BE2C (cell line): ENCODE measurements at regions not wholly inside any gene's neighbourhood (a gene's known extent, or its start where the extent isn't known, plus 50 kb on each side); places are given as distances from the start of the nearest gene placed in this dataset.

ENCODE experiments used
- DNase-seq: peaks from one replicate; pipeline ENCODE4 v3.0.0-alpha.2; 2020
- H3K27me3 ChIP-seq: fragments of 250-450 bp; sonication (Bioruptor Pico); 2 replicates; pipeline ENCODE4 v1.5.1; 2020; ENCODE audit warnings: mild to moderate bottlenecking
- H3K36me3 ChIP-seq: fragments of 250-450 bp; sonication (Bioruptor Pico); 2 replicates; pipeline ENCODE4 v1.5.1; 2020; ENCODE audit warnings: mild to moderate bottlenecking
- H3K4me1 ChIP-seq: fragments of 250-450 bp; sonication (Bioruptor Pico); 2 replicates; pipeline ENCODE4 v1.5.1; 2020
- H3K4me3 ChIP-seq: 2 replicates; pipeline ENCODE4 v1.5.1; 2011; ENCODE audit warnings: low read depth, low read length
- H3K9me3 ChIP-seq: fragments of 250-450 bp; sonication (Bioruptor Pico); 2 replicates; pipeline ENCODE4 v1.5.1; 2020
- TF ChIP-seq, protein P1 (sequence below): IDR thresholded peaks from 2 replicates; pipeline ENCODE4 v1.5.1; 2012; ENCODE audit warnings: mild to moderate bottlenecking, low read depth, low read length

- DNase-seq: no peak
- Histone ChIP-seq H3K4me1 (peaks cover 59% of the 10 kb centered on the region), H3K4me3 (no peak overlapping the region), H3K36me3 (no peaks in the 10 kb centered on the region), H3K27me3 (no peaks in the 10 kb centered on the region), H3K9me3 (no peaks in the 10 kb centered on the region)
- TF ChIP-seq, protein P1, sequence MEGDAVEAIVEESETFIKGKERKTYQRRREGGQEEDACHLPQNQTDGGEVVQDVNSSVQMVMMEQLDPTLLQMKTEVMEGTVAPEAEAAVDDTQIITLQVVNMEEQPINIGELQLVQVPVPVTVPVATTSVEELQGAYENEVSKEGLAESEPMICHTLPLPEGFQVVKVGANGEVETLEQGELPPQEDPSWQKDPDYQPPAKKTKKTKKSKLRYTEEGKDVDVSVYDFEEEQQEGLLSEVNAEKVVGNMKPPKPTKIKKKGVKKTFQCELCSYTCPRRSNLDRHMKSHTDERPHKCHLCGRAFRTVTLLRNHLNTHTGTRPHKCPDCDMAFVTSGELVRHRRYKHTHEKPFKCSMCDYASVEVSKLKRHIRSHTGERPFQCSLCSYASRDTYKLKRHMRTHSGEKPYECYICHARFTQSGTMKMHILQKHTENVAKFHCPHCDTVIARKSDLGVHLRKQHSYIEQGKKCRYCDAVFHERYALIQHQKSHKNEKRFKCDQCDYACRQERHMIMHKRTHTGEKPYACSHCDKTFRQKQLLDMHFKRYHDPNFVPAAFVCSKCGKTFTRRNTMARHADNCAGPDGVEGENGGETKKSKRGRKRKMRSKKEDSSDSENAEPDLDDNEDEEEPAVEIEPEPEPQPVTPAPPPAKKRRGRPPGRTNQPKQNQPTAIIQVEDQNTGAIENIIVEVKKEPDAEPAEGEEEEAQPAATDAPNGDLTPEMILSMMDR: no peak
These were observed 102.3 kb downstream of the DAD1 start for GRCh38 chr14:22486675-22487074.

DNA sequence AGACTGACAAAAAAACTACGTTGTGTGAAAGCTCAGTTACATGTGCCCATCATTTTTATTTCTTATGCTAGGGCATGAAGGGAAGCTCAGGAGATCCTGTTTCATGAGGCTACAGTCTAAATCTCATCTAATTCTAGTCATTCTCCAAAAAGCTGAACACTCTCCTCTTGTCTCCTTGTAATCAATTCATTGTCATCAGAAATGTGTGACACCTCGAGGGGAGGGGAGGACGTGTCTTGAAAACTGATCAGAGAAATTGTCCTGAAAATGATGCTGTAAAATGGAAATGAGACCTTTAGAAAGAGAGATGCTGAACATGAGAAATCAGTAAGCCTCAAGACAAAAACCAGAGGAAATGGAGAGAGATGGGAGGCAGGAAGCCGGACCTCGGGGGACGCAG, 103.4 kb downstream of the DAD1 start:
- Histone ChIP-seq H3K27me3 (no peaks in the 10 kb centered on the region), H3K36me3 (no peaks in the 10 kb centered on the region), H3K4me3 (no peak overlapping the region), H3K4me1 (peaks cover 60% of the 10 kb centered on the region), H3K9me3 (no peaks in the 10 kb centered on the region)
- TF ChIP-seq, protein P1: no peak
- no peak for DNase-seq

- no peak for DNase-seq
- Histone ChIP-seq H3K36me3 (no peaks in the 10 kb centered on the region), H3K4me3 (no peak overlapping the region), H3K9me3 (no peaks in the 10 kb centered on the region), H3K4me1 (peaks cover 62% of the 10 kb centered on the region), H3K27me3 (no peaks in the 10 kb centered on the region)
- TF ChIP-seq, protein P1: no peak
These were observed 103.8 kb downstream of the DAD1 start for GRCh38 chr14:22485178-22485577.

GRCh38 chr14:22484632-22485031, 104.4 kb downstream of the DAD1 start:
- Histone ChIP-seq H3K9me3 (no peaks in the 10 kb centered on the region), H3K4me1 (peaks cover 62% of the 10 kb centered on the region), H3K36me3 (no peaks in the 10 kb centered on the region), H3K27me3 (no peaks in the 10 kb centered on the region), H3K4me3 (no peak overlapping the region)
- TF ChIP-seq, protein P1: no peak
- DNase-seq: peak; percentile 59

GRCh38 chr14:22483863-22484593, 105.0 kb downstream of the DAD1 start:
- TF ChIP-seq, protein P1: no peak
- H3K9me3 ChIP-seq: no peaks in the 10 kb centered on the region
- no peak overlapping the region for H3K4me3 ChIP-seq
- H3K27me3 ChIP-seq: no peaks in the 10 kb centered on the region
- DNase-seq: no peak
- H3K36me3 ChIP-seq: no peaks in the 10 kb centered on the region
- peaks cover 63% of the 10 kb centered on the region for H3K4me1 ChIP-seq

DNA sequence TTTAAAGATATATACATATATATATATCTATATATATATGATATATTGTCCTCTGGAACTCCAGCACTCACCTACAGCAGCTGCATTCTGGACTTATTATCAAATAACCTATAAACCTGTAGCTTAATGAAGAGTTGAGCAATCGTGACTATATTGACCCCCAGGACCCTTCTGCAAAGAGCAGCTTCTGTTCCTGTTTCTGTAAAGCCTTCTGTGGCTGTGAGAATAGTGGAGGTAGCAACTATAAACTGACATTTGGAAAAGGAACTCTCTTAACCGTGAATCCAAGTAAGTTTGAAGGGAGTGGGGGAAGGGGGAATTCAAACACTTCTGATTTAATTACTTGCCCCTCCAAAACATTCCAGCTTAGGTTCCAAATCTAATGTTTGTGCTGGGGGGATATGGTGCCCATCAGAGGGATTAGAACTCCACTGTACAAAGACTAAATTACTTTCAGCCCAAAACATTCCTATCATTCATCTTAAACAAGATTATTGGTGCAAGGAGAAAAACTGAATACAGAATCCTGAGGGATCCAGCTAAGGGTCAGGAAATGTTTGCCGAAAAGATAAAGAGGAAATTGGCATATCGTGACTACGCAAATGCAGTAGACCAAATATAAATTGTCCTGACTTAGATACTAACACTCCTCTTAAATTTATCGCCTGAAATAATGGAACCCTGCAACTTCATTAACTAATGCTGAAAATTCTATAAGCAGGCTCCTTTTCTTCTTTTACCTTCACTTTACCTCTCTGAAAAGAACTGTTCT, 106.1 kb downstream of the DAD1 start:
- Histone ChIP-seq H3K27me3 (no peaks in the 10 kb centered on the region), H3K4me1 (peaks cover 63% of the 10 kb centered on the region), H3K36me3 (no peaks in the 10 kb centered on the region), H3K4me3 (no peak overlapping the region), H3K9me3 (no peaks in the 10 kb centered on the region)
- DNase-seq: no peak
- TF ChIP-seq, protein P1: no peak
